NCI-H510A (cell line): ENCODE measurements at regions not wholly inside any gene's neighbourhood (a gene's known extent, or its start where the extent isn't known, plus 50 kb on each side); places are given as distances from the start of the nearest gene placed in this dataset.

Experiments
- DNase-seq: peaks from one replicate; lab custom pipeline; 2025; lab: John Stamatoyannopoulos, UW

GRCh38 chr4:176631611-176632010 is 161.1 kb downstream of the VEGFC start:
- DNase-seq, result no peak
